ENCODE measurements at regions not wholly inside any gene's neighbourhood (a gene's known extent, or its start where the extent isn't known, plus 50 kb on each side); places are given as distances from the start of the nearest gene placed in this dataset.
A peak's percentile ranks its signal among the peaks of the same experiment; 100 is the strongest.

DNA sequence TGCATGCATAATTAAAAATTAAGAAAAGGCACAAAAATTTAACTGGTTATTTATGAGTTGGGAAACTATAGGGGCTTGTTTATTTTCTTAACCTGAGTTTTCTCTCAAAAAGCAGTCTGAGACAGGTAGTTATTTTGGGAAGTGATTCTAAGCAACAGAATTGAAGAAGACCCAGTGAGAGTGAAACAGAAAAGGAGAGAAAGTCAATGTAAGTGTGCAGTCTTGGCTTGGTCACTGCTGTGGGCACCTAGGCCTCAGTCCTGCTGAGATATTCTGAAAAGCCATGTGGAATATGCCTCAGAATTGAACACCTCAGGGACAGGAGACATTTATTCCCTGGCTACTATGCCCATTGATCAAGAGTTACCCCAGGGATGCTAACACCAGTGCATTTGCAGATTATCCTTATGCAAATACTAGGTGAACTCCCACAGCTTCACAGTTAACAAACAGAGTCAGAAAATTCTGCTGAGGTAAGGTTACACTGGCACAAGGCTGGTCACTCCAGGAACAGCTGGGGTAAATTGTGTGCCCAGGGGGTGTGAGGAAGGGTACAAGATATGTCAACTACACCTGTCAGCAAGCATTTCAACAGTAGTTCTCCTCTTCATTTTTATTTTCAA, 222.7 kb downstream of the EFHB start:
- no peak for DNase-seq

- DNase-seq = no peak
Measured at GRCh38 chr3:19702416-19703078, 231.5 kb downstream of the EFHB start.

DNA sequence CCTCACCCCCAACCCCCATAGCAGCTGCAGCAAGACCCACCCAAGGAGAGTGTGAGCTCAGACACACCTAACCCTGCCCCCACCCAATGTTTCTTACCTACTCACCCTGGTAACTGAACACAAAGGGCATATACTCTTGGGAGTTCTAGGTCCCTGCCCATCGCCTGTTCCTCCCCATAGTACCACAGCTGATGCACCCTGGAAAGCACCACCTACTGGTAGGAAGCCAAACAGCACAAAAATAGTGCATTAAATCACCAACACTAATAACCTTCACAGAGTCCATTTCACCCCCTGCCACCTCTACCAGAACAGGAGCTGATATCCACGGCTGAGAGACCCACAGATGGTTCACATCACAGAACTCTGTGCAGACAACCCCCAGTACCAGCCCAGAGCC, 245.2 kb downstream of the EFHB start:
- no peak for DNase-seq

- DNase-seq = no peak
Measured at GRCh38 chr3:19668163-19668562, 265.9 kb downstream of the EFHB start.

GRCh38 chr3:19662486-19662885, 271.5 kb downstream of the EFHB start:
- peak; percentile 65 for DNase-seq

DNA sequence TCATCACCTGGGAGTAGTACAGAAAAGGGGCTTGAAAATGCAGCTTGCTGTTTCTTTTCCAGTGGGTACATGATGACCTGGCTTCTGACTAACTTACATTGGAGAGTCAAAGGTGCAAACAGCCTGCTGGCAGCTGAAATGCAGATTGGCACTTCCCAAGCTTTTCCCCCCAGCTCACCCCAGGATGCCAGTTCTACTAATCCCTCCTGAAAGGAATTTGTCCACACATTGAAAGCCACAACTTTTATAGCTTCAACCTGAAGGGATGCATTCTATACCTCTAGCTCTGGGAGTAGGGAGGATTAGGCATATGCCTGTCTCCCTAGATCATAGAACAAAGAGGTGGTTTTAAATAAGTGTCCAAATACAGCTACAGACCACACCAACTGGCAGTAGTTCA, 281.7 kb downstream of the EFHB start:
- no peak for DNase-seq

DNA sequence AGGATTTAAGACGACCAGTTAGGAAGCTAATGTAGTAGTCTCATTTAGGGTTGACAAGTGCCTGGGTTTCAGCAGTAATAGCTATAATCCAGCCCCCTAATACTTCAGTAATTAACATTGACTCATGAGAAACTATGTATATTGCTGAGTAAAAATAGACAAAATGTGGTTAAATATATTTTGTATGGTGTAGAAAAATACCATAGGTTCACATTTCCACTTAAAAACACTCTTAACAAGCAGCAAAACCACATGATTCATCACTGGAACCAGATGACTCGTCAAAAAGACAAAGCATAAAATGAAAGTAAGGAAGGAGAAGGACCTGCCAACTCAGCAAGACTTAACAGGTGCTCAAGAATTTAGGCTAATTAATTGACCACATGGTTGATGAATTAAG, 288.9 kb downstream of the EFHB start:
- DNase-seq = no peak

GRCh38 chr3:19644405-19644804, 289.6 kb downstream of the EFHB start:
- no peak for DNase-seq

DNA sequence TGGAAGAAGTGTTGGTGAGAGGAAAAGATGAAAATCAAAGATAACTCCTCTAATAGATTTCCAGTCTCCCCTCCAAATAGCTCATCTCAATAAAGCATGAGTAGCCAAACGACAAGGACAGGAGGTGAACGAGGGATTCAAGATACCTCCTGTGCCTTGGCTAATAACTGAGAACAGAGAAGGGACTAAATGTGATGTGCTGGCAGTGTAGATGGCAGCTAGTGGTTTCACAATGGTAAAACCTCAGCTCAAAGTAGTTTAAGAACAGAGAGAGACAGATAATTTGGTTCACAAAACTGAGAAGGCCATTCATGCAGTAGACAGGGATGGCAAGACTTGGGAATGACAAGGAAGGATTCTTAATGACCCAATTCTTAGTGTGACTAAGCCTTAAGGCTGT, 292.6 kb downstream of the EFHB start:
- no peak for DNase-seq

- DNase-seq = no peak
Measured at GRCh38 chr3:19632099-19633074, 301.6 kb downstream of the EFHB start.

- DNase-seq = no peak
Measured at GRCh38 chr3:19598870-19599269, 335.1 kb downstream of the EFHB start.

GRCh38 chr3:19596408-19596807, 337.6 kb downstream of the EFHB start:
- DNase-seq = no peak

DNA sequence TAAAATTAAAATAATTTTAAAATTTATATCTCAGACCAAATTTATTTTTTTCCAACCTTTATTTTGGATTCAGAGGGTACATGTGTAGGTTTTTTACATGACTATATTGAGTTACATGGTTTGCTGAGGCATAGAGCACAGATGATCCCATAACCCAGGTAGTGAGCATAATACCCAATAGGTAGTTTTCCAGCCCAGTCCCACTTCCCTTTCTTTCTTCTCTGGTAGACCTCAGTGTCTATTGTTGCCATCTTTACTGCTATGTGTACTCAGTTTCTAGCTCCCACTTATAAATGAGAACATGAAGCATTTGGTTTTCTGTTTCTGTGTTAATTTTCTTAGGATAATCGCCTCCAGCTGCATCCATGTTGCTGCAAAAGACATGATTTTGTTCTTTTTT, 338.1 kb downstream of the EFHB start:
- DNase-seq = no peak
